OCI-LY7 (cell line): ENCODE measurements at regions not wholly inside any gene's neighbourhood (a gene's known extent, or its start where the extent isn't known, plus 50 kb on each side); places are given as distances from the start of the nearest gene placed in this dataset.

Experiments used
- BruUV-seq: library from RNA; stranded (reverse); fragments of 400-500 nt; replicated peaks from 2 replicates; lab custom pipeline; 2021; lab: Mats Ljungman, UMichigan
- CTCF ChIA-PET: fragments of 300-600 bp; sonication (Branson Sonifier 250); formaldehyde crosslinking; loops from one replicate; lab custom pipeline; 2022; ENCODE audit warnings: antibody characterized with exemption; ENCODE audit not compliant: unreplicated experiment; lab: Charles Lee
- POLR2A ChIA-PET: fragments of 300-600 bp; sonication (Branson Sonifier 250); formaldehyde crosslinking; loops from one replicate; lab custom pipeline; 2022; ENCODE audit warnings: antibody characterized with exemption; lab: Charles Lee
- DNase-seq: peaks from one replicate; pipeline ENCODE4 v3.0.0-alpha.2; 2015; ENCODE audit warnings: low spot score
- H2AFZ ChIP-seq: fragments of 200-600 bp; sonication (generic), shearing (Covaris generic); 2 replicates; pipeline ENCODE4 v1.6.1; 2014; ENCODE audit warnings: mild to moderate bottlenecking, antibody characterized with exemption, low read length, moderate library complexity
- H3K27ac ChIP-seq: fragments of 200-600 bp; sonication (generic); 2 replicates; pipeline ENCODE4 v1.5.1; 2014; ENCODE audit warnings: mixed run types, low read depth, mild to moderate bottlenecking, moderate library complexity, low read length, inconsistent platforms; ENCODE audit not compliant: poor library complexity, severe bottlenecking
- H3K36me3 ChIP-seq: fragments of 200-600 bp; sonication (generic); 2 replicates; pipeline ENCODE4 v1.6.1; 2014; ENCODE audit warnings: mild to moderate bottlenecking, antibody characterized with exemption, low read length, moderate library complexity, mixed read lengths; ENCODE audit not compliant: insufficient read depth
- H3K4me1 ChIP-seq: fragments of 200-600 bp; sonication (generic); 2 replicates; pipeline ENCODE4 v1.5.1; 2014; ENCODE audit warnings: mild to moderate bottlenecking, low read length; ENCODE audit not compliant: insufficient read depth, poor library complexity, severe bottlenecking
- H3K4me2 ChIP-seq: fragments of 200-600 bp; sonication (generic); 2 replicates; pipeline ENCODE4 v1.6.1; 2014; ENCODE audit warnings: mild to moderate bottlenecking, low read length
- H3K4me3 ChIP-seq: fragments of 200-600 bp; sonication (generic); 2 replicates; pipeline ENCODE4 v1.5.1; 2014; ENCODE audit warnings: mild to moderate bottlenecking, low read depth, low read length; ENCODE audit not compliant: poor library complexity, severe bottlenecking
- H3K79me2 ChIP-seq: fragments of 200-600 bp; sonication (generic); 2 replicates; pipeline ENCODE4 v1.6.1; 2016; ENCODE audit warnings: low read depth, mild to moderate bottlenecking, low read length, moderate library complexity, mixed read lengths; ENCODE audit not compliant: insufficient read depth
- H3K9me2 ChIP-seq: fragments of 200-600 bp; sonication (generic); 2 replicates; pipeline ENCODE4 v1.6.1; 2016; ENCODE audit warnings: mild to moderate bottlenecking, low read length, mixed read lengths; ENCODE audit not compliant: insufficient read depth
- H3K9me3 ChIP-seq: fragments of 200-600 bp; sonication (generic); 2 replicates; pipeline ENCODE4 v1.6.1; 2014; ENCODE audit warnings: mild to moderate bottlenecking, mixed run types, low read length, mixed read lengths
- H4K20me1 ChIP-seq: fragments of 200-600 bp; sonication (generic); 2 replicates; pipeline ENCODE4 v1.6.1; 2014; ENCODE audit warnings: mild to moderate bottlenecking, antibody characterized with exemption, low read length, moderate library complexity, mixed read lengths; ENCODE audit not compliant: insufficient read depth
- CTCF ChIP-seq: fragments of 200-600 bp; sonication (generic); conservative IDR thresholded peaks from 2 replicates; pipeline ENCODE4 v1.5.1; 2014; ENCODE audit warnings: mild to moderate bottlenecking, antibody characterized with exemption, low read length, moderate library complexity, mixed read lengths
- EZH2phosphoT487 ChIP-seq: fragments of 200-600 bp; sonication (generic); IDR thresholded peaks from 2 replicates; pipeline ENCODE4 v1.6.1; 2018; ENCODE audit warnings: low read depth, borderline replicate concordance, mild to moderate bottlenecking, mixed run types, antibody characterized with exemption, low read length, moderate library complexity, mixed read lengths
- intact Hi-C: fragments of 100-400 bp; cut with micrococcal nuclease; formaldehyde crosslinking; loops from one replicate; pipeline ENCODE4 v1.10.0; 2022; ENCODE audit not compliant: unreplicated experiment

DNA sequence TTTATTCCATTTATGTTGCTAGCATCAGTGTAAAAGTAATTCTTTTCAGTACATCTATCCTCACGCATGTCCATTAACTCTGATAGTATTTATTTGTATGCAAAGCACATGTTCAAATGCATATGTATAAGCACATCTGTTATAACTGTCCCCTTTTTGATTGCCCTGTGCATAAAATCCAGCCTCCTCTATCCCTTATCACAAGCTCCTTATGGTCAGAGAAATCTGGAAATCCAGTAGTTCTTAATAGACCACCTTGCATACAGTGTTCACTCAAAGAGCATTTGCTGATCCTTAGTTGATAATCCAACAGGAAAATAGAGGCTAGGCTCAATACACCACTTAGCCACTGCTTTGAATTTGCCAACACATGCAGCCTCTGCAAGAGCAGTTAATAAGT lies 443.5 kb downstream of the AASDHPPT start:
- Histone ChIP-seq H3K9me2 (no peaks in the 10 kb centered on the region), H3K9me3 (no peaks in the 10 kb centered on the region), H3K4me3 (no peak overlapping the region), H4K20me1 (no peaks in the 10 kb centered on the region), H3K79me2 (no peaks in the 10 kb centered on the region), H3K4me1 (no peaks in the 10 kb centered on the region), H3K36me3 (no peaks in the 10 kb centered on the region), H3K4me2 (no peak overlapping the region), H3K27ac (no peak overlapping the region), H2AFZ (no peak overlapping the region)
- intact Hi-C loops: no loop called here
- no peak for DNase-seq
- no peak for TF ChIP-seq EZH2phosphoT487
- no peak for TF ChIP-seq CTCF
- BruUV-seq: no TSS peak
- ChIA-PET CTCF (no interaction called here), POLR2A (interaction anchor here (0.7 kb wide), 1 partner anchor 9 kb away, joined by 3 read pairs; no protein-coding TSS in a partner anchor)

GRCh38 chr11:106523171-106523570 lies 445.7 kb downstream of the AASDHPPT start:
- H4K20me1 ChIP-seq: no peaks in the 10 kb centered on the region
- H3K9me2 ChIP-seq: no peaks in the 10 kb centered on the region
- no peak overlapping the region for H3K4me2 ChIP-seq
- H3K4me1 ChIP-seq: no peaks in the 10 kb centered on the region
- H3K36me3 ChIP-seq: no peaks in the 10 kb centered on the region
- H3K4me3 ChIP-seq: no peak overlapping the region
- BruUV-seq: no TSS peak
- ChIA-PET CTCF (no interaction called here), POLR2A (no interaction called here)
- intact Hi-C loops: no loop called here
- no peaks in the 10 kb centered on the region for H3K79me2 ChIP-seq
- H3K9me3 ChIP-seq: no peaks in the 10 kb centered on the region
- H3K27ac ChIP-seq: no peak overlapping the region
- H2AFZ ChIP-seq: no peak overlapping the region
- TF ChIP-seq EZH2phosphoT487 (no peak), CTCF (no peak)
- DNase-seq: no peak

GRCh38 chr11:106523921-106524320 lies 446.5 kb downstream of the AASDHPPT start:
- Histone ChIP-seq H3K36me3 (no peaks in the 10 kb centered on the region), H4K20me1 (no peaks in the 10 kb centered on the region), H3K9me3 (no peaks in the 10 kb centered on the region), H3K9me2 (no peaks in the 10 kb centered on the region), H3K27ac (no peak overlapping the region), H3K4me3 (no peak overlapping the region), H2AFZ (no peak overlapping the region), H3K4me2 (no peak overlapping the region), H3K79me2 (no peaks in the 10 kb centered on the region), H3K4me1 (no peaks in the 10 kb centered on the region)
- CTCF ChIA-PET: no interaction called here
- intact Hi-C loops: no loop called here
- TF ChIP-seq EZH2phosphoT487: no peak
- TF ChIP-seq CTCF: no peak
- BruUV-seq: no TSS peak
- POLR2A ChIA-PET: interaction anchor here (1.0 kb wide), 1 partner anchor 8 kb away, joined by 3 read pairs; no protein-coding TSS in a partner anchor
- no peak for DNase-seq
